Right kidney (tissue), 1 donor: ENCODE measurements at regions not wholly inside any gene's neighbourhood (a gene's known extent, or its start where the extent isn't known, plus 50 kb on each side); places are given as distances from the start of the nearest gene placed in this dataset.

Experiments used
- DNase-seq: peaks from one replicate; pipeline ENCODE4 v3.0.0-alpha.2; 2016

DNA sequence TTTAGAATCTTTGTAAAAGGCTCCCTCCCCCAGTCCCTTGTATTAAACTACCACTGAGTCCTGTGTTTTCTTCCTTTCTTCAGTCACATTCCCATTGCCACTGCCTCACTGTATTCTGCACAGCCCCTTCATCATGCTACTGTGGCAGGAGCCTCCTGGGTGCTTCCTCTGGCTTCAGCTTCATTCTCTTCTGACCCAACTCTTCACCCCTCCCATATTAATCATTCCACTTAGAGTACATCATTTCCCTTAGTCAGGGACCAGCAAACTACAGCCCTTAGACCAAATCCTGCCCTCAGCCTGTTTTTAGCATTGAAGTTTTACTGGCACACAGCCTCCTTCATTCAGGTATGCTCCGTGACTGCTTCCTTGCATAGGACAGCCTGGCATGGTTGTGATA, 127.7 kb upstream of the MTNR1B start:
- no peak for DNase-seq

DNA sequence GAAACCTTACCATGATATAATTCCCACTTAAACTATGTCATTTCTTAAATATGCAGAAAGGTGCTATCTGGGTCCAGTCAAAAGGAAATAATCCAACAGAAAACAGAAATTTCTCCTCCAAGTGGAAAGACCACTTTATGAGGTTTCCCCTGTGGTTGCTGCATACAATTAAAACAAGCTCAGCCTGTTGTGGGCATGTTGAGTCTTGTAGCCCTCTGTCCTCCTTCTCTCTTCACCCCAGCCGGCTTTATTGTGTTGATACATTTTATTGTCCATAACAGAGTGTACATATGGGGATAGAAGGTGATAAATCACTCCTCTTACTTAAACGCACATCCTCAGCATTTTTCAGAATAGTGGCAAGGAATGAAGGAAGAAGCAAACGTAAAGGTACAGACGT, 126.0 kb upstream of the MTNR1B start:
- DNase-seq, result no peak

DNA sequence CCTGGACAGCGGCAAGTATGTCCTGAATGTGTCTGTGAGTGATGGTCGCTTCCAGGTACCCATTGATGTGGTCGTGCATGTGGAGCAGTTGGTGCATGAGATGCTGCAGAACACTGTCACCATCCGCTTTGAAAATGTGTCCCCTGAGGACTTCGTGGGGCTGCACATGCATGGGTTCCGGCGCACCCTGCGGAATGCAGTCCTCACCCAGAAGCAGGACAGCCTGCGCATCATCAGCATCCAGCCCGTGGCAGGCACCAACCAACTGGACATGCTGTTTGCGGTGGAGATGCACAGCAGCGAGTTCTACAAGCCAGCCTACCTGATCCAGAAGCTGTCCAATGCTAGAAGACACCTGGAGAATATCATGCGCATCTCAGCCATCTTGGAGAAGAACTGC, 125.3 kb upstream of the MTNR1B start:
- no peak for DNase-seq

DNA sequence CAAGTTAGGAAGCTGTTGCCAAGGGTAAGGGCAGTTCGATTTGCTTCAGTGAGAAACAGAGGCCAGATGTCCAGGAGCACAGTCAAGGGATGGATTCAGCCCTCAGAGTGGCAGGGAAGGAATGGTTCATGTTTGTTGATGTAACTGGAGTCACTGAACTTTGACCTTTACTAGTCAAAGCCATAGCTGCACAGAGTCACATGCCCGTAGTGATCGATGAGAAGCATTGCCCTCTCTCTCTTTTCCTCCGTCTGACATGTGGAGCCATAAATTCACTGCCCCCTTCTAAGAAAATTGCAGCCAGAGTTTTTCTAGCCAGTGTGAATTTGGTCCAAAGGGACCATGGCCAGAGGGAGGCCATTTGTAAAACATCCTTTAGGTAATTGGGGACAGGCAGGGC, 124.1 kb upstream of the MTNR1B start:
- no peak for DNase-seq

DNA sequence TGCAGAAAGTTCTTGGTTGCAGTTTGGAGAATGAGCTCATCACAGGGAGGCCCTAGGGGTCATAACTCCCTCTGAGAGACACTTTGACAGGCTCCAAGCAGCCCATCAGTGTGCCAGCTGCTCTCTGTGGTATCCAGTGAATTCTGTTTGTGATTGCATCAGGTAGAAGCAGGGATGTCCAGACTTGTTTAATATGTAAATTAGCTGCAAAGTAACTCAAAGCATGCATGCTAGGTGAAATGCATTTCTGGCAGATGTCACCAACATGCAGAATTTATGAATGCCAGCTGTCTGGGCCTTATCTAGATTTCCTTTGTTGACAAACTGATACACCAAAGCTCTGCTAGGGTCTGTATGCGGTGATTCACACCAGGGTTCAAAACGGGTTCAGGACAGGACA, 123.6 kb upstream of the MTNR1B start:
- DNase-seq, result no peak

DNA sequence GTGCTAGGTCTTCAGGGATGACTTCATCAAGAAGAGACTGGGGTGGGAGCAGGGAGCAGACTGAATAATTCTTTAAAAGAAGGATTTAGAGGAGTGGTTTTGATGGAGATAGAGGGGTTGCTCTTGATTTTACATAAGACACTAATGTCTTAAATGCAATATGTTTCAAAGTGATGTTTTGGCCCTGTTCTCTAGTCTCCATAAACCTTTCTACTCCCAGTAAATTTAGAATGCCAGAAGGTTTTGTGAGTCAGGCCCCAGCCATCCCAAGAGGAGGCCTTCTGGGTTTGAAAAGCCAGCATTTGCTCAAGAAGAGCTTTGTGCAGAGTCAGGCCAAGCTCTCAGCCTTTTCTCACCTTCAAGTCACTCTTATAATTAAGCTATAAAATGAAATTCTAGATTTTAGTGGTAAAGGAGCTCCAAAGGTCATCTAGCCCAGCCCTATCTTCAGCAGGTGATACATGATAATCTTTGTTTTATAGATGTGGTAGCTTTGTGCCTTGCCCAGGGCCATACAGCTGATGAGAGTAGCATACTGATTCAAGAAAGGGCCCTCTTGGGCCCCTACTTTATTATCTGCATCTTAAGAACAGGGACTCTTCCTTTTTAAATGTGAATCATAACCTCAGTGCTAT, 122.8 kb upstream of the MTNR1B start:
- no peak for DNase-seq

DNA sequence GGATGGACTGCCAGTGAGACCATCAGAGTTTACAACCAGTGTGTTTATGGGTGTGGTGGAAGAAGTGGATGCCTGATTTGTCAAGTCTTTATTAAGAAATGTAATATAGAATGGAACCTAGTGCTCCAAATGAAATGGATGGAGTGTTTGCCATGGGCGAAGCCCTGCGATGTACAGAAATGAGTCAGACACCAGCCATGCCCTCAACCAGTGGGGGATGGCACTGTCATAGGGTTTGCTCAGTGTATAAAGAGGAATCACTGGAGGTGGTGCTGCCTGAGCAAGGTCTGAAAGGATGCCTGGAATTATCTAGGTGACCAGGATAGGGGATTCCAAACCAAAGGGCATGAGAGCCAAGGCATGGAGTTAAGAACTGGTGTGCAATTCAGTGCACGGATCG, 120.9 kb upstream of the MTNR1B start:
- DNase-seq, result no peak

DNA sequence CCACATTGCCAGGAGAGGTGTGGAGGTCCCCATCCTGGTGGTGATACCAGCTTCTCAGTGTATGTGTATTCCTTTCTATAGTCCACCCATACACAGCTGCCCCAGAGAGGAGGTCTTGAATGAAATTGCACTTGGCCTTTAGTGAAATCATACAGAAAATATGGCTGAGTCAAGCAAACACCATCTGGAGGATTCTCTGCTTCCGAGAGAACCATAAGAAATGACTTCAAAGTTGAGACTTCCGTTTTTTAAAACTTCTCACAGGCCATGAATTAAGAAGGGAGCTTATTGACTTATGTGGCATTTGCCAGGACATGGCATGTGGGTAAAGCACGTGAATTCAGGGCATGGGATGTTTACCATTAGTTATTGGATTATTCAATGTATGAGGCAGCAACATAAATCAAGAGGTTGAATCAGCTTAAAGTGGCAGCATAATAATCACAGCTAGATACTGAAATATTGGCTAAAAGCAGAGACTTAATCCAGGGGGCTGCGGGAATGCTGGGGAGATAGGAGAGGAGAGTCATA, 119.1 kb upstream of the MTNR1B start:
- DNase-seq, result no peak

DNA sequence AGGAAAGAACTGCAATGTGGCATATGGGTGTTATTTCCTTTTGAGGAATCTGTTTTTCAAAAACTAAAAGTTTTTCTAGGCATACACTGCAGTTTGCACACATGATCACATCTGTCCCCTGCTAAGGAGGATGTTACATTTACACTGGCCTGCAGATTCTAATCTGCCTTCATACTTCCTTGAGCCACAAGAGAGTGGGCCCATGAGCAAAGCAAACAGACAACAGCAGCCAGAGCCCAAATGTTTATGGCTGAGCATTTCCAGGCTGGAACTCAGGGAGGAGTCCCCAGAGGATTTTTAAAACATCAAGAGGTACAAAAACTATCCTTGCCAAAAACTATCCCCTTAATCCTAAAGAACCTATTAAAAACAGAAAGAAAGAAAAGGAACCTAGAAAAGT, 117.2 kb upstream of the MTNR1B start:
- no peak for DNase-seq

DNA sequence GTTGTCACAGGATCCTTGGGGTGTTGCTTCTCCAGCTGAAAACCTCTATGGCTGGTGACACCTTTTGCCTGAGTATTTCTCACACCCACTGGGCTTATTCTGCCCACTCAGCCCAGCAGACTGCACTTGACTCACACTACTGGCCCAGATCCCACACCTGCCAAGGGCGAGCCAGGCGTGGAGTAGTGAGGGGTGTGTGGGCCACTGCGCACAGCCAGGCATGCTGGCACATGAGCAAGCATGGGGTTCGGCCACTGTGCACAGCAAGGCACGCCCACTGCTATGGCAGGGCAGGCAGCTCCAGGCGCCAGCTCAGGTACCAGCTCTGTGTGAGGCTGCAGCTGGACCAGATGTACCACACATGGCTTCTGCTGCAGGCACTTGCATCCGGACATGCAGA, 116.5 kb upstream of the MTNR1B start:
- DNase-seq, result no peak

DNA sequence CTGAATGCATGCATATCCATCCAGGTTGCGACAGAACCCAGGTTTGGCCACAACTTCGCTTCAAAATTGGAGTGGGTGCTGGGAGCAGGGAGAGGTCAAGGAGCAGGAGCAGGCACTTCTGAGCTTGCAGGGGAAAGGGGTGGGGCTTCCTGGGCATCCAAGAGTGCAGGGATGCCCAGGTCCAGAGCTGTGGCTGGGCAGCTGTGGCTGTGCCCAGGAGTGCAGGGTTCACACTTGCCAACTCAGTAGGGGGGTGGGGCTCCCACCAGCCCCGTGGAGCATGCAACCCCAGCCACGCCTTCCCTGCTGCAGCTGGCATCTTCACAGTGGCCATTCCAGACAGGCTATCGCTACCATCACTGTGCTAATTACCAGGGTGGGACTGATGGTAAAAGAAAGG, 115.3 kb upstream of the MTNR1B start:
- no peak for DNase-seq

DNA sequence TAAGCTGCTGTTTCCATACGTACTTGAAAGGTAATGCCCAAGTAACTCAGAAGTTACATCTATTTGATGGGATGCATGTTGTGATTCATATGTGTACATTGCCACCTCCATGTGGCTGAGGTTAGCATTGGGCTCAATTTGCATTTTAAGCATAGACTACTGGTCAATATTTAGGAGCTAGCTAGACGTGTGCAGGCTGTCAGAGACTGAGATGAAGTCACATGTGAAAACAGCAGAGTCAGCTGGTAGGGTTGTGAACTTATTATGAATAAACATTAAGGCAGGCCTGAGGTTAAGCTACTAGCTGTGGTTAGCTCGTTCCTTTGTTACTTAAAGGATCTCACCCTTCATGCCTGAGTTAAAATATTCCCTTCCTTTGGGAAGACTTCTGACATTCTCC, 114.5 kb upstream of the MTNR1B start:
- DNase-seq, result no peak

DNA sequence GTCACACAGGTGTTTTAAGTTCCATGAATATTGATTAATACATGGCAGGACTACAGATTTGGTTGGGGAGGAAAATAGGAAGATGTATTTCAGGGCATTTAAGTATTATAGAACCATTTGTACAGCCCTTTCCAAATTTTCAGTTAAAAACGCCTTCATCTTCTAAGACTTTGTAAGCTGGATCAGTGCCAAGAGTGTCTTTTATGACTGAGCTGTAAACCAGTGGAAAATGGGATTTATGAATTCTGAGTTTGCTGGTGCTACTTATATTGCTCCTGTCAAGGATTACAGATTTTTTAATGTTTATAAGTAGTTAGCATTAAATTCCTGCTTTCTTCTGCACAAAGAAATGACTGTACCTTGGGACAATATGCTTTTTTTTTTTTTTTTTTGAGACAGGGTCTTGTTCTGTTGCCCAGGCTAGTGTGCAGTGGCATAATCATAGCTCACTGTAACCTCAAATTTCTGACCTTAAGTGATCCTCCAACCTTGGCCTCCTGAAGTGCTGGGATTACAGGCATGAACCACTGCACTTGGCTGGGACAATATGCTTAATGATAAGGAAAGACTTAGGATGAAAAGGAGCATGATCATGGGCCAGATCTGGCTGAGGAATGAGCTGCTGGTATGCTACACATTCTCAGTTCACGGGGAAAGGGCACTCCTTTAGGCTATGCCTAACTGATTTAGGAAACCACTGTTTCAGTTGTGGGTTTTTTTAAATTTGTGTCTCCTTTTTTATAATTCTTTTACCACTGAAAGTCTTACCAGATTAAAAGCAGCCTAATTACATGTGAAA, 113.6 kb upstream of the MTNR1B start:
- DNase-seq, result no peak

DNA sequence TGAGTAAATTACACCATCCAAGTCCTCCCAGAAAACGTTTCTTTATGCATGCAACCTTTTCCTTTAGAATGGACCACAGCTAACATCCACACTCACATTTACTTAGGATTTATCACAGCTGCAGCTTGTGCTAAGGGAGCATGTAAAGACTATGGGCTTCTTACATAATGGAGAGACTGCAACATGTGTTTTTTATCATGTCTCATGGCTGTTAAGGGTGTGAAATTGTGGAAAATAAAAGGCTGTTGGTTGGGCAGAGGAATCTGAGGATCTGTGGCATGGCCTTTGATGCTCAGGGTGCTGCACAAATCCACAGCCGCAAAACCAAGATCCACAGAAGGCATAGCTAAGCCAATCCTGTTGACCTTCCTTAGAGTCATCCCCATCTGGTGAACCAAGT, 112.0 kb upstream of the MTNR1B start:
- no peak for DNase-seq

DNA sequence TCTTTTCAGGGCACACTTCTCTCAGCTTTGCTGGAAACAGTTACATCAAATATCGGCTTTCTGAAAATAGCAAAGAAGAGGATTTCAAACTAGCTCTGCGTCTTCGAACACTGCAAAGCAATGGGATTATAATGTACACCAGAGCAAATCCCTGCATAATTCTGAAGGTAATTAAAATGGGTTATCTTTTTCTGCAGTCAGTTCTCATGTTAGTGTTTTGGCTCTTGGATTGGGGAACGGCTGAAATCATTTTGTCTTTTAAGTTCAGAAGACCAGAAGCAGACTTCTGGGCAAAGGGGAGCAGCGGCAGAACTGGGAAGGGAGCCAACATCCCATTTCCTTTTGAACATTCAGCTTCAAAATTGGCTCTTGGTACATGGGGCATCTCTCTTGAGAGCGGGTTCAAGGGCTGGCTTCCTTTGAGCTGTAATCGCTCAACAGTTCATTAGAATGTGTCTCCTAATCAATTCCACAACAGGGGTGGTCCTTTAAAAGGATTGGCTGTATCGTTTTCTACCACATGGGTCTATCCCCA, 110.2 kb upstream of the MTNR1B start:
- DNase-seq, result no peak

DNA sequence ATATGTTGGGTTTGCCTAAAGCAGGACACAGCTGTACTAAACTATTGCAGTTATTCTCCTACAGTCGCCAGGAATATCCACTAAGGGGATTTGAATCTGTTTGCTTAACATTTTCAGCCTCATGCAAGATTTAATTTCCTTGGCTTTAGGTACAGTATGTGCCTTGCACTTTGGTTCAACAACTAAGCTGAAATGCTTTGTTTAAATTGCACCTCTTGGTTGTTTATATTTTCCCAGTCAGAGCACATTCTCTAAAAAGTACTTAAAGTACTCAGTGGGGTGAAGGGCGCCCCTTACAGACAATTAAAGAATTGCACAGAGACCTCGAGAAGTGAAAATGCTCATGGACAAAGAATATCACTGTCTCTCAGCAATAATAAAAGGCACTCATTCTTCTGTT, 107.8 kb upstream of the MTNR1B start:
- no peak for DNase-seq

DNA sequence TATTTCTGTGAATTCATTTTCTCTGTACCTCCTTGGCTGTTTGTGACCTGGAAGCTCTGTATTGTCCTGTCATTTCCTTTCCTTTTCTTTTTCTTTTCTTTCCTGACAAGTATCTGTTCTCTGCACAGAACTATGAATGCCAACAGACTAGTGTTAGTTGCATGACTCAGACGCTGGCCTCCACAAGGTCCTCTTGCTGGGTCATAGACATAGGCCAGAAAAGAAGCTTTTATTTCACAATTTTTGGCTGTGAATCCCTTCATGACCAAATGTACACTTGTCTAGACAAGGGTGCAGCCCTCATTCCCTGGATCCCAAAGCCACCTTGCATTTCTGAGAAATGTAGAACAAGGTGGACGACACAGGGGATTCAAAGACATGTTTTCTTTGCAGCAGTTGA, 104.1 kb upstream of the MTNR1B start:
- DNase-seq, result no peak

DNA sequence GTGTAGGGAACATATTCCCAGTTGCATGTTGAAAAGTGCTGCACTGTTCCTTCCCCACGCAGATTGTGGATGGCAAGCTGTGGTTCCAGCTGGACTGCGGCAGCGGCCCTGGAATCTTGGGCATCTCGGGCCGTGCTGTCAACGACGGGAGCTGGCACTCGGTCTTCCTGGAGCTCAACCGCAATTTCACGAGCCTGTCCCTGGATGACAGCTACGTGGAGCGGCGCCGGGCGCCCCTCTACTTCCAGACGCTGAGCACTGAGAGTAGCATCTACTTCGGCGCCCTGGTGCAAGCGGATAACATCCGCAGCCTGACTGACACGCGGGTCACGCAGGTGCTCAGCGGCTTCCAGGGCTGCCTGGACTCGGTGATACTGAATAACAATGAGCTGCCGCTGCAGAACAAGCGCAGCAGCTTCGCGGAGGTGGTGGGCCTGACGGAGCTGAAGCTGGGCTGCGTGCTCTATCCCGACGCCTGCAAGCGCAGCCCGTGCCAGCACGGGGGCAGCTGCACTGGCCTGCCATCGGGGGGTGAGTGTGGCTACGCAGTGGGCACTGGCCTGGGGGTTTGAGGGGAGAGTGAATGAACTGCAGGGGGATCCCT, 102.7 kb upstream of the MTNR1B start:
- DNase-seq, result no peak

DNA sequence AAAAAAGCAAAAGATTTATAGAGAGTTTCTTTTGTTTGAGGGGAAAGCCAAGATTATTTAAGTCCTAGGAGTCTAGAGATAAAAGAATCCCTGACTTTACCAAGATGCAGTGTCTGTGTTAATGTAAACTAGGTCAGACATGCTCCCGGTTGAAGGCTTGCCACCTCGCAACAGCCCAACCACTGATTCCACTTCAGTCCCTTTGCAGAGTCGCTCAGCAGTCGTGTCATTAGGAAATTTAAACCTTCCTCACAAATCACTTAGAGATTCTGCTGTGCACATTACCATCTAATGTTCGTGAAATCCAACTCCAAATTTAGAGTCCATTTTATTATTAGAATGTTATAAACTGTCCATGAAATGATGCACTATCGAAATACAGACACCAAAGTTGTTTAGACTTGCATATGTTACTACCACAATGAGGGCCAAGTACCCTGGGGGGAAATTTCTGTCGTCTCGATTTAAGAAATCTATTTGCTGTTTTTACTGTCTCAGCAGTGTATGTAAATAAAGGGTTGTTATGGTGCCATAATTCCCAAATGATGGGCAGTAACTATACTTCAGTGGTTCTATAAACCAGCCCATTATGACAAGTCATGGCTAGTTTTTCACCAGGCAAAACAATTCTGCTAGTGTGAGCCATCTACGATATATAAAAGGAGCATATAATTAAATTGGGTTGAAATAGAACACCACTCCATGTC, 101.4 kb upstream of the MTNR1B start:
- no peak for DNase-seq

DNA sequence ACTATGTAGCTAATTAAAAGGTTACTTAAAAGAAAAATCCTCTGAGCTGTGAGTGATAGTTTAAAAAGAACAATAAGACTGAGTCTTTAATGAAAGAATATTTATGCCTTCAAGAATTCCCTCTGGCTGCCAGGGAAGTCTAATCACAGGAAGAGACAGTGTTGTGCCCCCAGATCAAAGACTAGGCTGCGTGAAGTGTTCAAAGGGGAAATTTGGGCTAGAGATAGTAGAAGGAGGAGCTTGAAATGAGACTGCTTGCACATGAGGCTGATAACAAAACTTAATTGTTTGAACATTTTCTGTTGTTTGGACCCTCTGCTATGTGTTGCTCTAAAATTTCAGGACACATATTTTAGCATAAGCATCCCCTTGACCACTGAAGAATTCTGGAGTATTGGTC, 99.7 kb upstream of the MTNR1B start:
- no peak for DNase-seq

DNA sequence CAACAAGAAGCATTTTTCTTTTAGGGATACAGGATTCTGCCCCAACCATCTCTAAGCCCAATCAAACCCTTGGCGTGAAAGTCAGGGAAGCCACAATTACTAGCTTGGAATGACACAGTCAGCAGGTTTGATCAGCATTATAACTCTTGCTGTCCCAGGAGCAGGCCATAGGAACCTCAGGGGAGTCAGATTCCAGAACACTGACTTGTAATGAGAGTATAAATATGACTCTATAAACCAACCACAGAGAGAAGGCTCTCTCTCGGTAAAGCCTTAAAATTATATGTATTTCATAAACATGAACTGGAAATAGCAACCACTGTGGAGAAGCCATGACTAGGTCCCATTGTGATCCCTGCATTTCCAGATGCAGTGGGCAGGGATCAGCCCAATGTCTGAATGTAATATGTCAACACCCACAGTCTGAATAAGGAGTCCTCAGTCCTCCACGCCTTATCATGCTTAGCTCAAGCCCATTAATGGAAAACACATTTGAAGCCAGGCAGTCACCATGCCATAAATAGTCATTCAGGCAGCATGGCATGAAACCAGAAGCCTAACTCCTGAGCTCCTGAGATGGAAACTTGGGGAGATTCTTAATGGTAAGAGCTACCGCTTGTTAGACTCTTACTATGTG, 99.1 kb upstream of the MTNR1B start:
- no peak for DNase-seq

DNA sequence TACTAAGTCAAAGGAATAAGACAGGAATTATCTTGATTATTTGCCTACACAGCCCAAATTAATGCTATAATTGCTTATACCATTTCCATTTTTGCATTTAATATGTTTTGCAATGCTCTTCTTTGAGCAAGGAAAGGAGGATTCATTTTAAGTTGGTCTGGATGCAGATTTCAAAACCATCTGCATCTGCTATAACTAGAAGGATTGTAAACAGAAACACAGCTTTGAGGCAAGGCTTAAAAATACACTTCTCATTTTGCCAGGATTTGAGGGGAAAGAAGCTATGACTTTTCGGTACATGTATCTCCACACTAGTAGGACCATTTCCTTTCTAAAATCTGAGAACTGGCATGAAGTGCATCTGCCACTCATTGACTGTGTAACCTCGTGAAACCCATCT, 95.9 kb upstream of the MTNR1B start:
- no peak for DNase-seq
